Neural progenitor cell (in vitro differentiated cells): ENCODE measurements at regions not wholly inside any gene's neighbourhood (a gene's known extent, or its start where the extent isn't known, plus 50 kb on each side); places are given as distances from the start of the nearest gene placed in this dataset.

ENCODE experiments used
- EZH2phosphoT487 ChIP-seq: fragments of 200-600 bp; sonication (generic); IDR thresholded peaks from 2 replicates; pipeline ENCODE4 v1.6.1; 2017; ENCODE audit warnings: antibody characterized with exemption
- TF ChIP-seq, protein P1 (sequence below): fragments of 200-600 bp; sonication (generic); IDR thresholded peaks from 2 replicates; pipeline ENCODE4 v1.5.1; 2017; ENCODE audit warnings: antibody characterized with exemption, mild to moderate bottlenecking

DNA sequence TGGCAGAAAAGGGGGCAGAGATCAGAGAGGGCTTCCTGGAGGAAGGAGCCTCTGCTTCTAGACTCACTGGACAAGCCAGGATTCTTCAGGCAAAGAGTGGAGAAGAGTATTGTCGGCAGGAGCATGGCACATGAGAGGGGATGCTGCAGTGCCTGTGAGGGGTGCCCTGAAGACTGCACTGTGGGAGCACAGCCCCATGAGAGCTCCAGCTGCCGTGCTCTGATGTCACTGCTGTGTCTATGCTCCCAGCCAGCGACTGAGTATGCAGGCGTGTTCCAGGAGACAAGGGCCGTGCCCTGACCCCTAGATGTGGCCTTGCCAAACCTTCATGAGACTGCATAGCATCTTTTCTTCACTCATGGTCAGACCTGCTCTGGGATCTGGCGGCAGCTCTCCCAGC is 339.1 kb downstream of the RPS24 start:
- TF ChIP-seq, protein P1, sequence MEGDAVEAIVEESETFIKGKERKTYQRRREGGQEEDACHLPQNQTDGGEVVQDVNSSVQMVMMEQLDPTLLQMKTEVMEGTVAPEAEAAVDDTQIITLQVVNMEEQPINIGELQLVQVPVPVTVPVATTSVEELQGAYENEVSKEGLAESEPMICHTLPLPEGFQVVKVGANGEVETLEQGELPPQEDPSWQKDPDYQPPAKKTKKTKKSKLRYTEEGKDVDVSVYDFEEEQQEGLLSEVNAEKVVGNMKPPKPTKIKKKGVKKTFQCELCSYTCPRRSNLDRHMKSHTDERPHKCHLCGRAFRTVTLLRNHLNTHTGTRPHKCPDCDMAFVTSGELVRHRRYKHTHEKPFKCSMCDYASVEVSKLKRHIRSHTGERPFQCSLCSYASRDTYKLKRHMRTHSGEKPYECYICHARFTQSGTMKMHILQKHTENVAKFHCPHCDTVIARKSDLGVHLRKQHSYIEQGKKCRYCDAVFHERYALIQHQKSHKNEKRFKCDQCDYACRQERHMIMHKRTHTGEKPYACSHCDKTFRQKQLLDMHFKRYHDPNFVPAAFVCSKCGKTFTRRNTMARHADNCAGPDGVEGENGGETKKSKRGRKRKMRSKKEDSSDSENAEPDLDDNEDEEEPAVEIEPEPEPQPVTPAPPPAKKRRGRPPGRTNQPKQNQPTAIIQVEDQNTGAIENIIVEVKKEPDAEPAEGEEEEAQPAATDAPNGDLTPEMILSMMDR: no peak
- no peak for TF ChIP-seq EZH2phosphoT487
